Nephron (organoid): ENCODE measurements at regions not wholly inside any gene's neighbourhood (a gene's known extent, or its start where the extent isn't known, plus 50 kb on each side); places are given as distances from the start of the nearest gene placed in this dataset.

Experiments
- H3K27ac Mint-ChIP-seq, 3 experiments: 2 replicates each; pipeline ENCODE4 v1.8.0; 2020; ENCODE audit warnings: mixed read lengths in 3 of 3, mild to moderate bottlenecking in 2 of 3, moderate library complexity in 1 of 3
- H3K27me3 Mint-ChIP-seq: 2 replicates; pipeline ENCODE4 v1.8.0; 2021; ENCODE audit warnings: low read depth, mild to moderate bottlenecking, moderate library complexity, mixed read lengths
- H3K36me3 Mint-ChIP-seq: 2 replicates; pipeline ENCODE4 v1.8.0; 2020; ENCODE audit warnings: low read depth, mixed read lengths
- H3K4me1 Mint-ChIP-seq: 2 replicates; pipeline ENCODE4 v1.8.0; 2020; ENCODE audit warnings: mixed read lengths
- H3K4me3 Mint-ChIP-seq, 3 experiments: 2 replicates each; pipeline ENCODE4 v1.8.0; 2020; ENCODE audit warnings: mild to moderate bottlenecking in 3 of 3, mixed read lengths in 3 of 3, moderate library complexity in 2 of 3
- H3K9me3 Mint-ChIP-seq: 2 replicates; pipeline ENCODE4 v1.8.0; 2020; ENCODE audit warnings: mixed read lengths
- CTCF ChIP-seq, 3 experiments: fragments of 200-600 bp; sonication (generic); IDR thresholded peaks; one replicate each; pipeline ENCODE4 v1.5.0; 2021; ENCODE audit warnings: antibody characterized with exemption in 3 of 3; ENCODE audit not compliant: unreplicated experiment in 3 of 3

GRCh38 chr1:238139713-238140112 lies 249.0 kb upstream of the ZP4 start:
- no peaks in the 10 kb centered on the region for H3K27me3 Mint-ChIP-seq
- no peaks in the 10 kb centered on the region for H3K36me3 Mint-ChIP-seq
- TF ChIP-seq CTCF (IDR thresholded peaks at IDR 0.05; ENCODE audit: unreplicated experiment in 3 of 3) = no peak
- H3K9me3 Mint-ChIP-seq = no peaks in the 10 kb centered on the region
- H3K4me1 Mint-ChIP-seq = no peaks in the 10 kb centered on the region
- no peak overlapping the region for H3K4me3 Mint-ChIP-seq
- no peak overlapping the region for H3K27ac Mint-ChIP-seq

GRCh38 chr1:238138059-238138626 lies 247.4 kb upstream of the ZP4 start:
- Mint-ChIP-seq H3K9me3 (no peaks in the 10 kb centered on the region), H3K36me3 (no peaks in the 10 kb centered on the region), H3K4me1 (no peaks in the 10 kb centered on the region), H3K4me3 (no peak overlapping the region), H3K27me3 (no peaks in the 10 kb centered on the region), H3K27ac (no peak overlapping the region)
- TF ChIP-seq CTCF (IDR thresholded peaks at IDR 0.05; ENCODE audit: unreplicated experiment in 3 of 3) = no peak

- Mint-ChIP-seq H3K4me3 (no peak overlapping the region), H3K9me3 (no peaks in the 10 kb centered on the region), H3K36me3 (no peaks in the 10 kb centered on the region), H3K27ac (no peak overlapping the region), H3K4me1 (no peaks in the 10 kb centered on the region), H3K27me3 (no peaks in the 10 kb centered on the region)
- TF ChIP-seq CTCF (IDR thresholded peaks at IDR 0.05; ENCODE audit: unreplicated experiment in 3 of 3) = no peak
Measured at GRCh38 chr1:238135708-238136664, 245.3 kb upstream of the ZP4 start.

GRCh38 chr1:238129677-238130076 lies 239.0 kb upstream of the ZP4 start:
- Mint-ChIP-seq H3K4me3 (no peak overlapping the region), H3K9me3 (no peaks in the 10 kb centered on the region), H3K4me1 (no peaks in the 10 kb centered on the region), H3K36me3 (no peaks in the 10 kb centered on the region), H3K27ac (no peak overlapping the region), H3K27me3 (no peaks in the 10 kb centered on the region)
- TF ChIP-seq CTCF (IDR thresholded peaks at IDR 0.05; ENCODE audit: unreplicated experiment in 3 of 3) = no peak

- Mint-ChIP-seq H3K27me3 (no peaks in the 10 kb centered on the region), H3K9me3 (no peaks in the 10 kb centered on the region), H3K4me1 (no peaks in the 10 kb centered on the region)
Measured at GRCh38 chr1:238123201-238123600, 232.5 kb upstream of the ZP4 start.

More at GRCh38 chr1:238123201-238123600, 232.5 kb upstream of the ZP4 start:
- H3K27ac Mint-ChIP-seq = no peak overlapping the region
- H3K36me3 Mint-ChIP-seq = no peaks in the 10 kb centered on the region
- no peak for TF ChIP-seq CTCF (IDR thresholded peaks at IDR 0.05; ENCODE audit: unreplicated experiment in 3 of 3)
- H3K4me3 Mint-ChIP-seq = no peak overlapping the region
